GM19372 (cell line): ENCODE measurements at regions not wholly inside any gene's neighbourhood (a gene's known extent, or its start where the extent isn't known, plus 50 kb on each side); places are given as distances from the start of the nearest gene placed in this dataset.
"Not testable (repeated sequence)": the region's sequence is repeated elsewhere in the genome, so short reads cannot be mapped to it uniquely, and the experiment has no call there.

Experiments
- ATAC-seq: cut with Tn5 transposase; IDR thresholded peaks from one replicate; pipeline ENCODE4 v1.9.1; 2021; ENCODE audit warnings: mild to moderate bottlenecking, low read depth, moderate library complexity; ENCODE audit not compliant: unreplicated experiment

DNA sequence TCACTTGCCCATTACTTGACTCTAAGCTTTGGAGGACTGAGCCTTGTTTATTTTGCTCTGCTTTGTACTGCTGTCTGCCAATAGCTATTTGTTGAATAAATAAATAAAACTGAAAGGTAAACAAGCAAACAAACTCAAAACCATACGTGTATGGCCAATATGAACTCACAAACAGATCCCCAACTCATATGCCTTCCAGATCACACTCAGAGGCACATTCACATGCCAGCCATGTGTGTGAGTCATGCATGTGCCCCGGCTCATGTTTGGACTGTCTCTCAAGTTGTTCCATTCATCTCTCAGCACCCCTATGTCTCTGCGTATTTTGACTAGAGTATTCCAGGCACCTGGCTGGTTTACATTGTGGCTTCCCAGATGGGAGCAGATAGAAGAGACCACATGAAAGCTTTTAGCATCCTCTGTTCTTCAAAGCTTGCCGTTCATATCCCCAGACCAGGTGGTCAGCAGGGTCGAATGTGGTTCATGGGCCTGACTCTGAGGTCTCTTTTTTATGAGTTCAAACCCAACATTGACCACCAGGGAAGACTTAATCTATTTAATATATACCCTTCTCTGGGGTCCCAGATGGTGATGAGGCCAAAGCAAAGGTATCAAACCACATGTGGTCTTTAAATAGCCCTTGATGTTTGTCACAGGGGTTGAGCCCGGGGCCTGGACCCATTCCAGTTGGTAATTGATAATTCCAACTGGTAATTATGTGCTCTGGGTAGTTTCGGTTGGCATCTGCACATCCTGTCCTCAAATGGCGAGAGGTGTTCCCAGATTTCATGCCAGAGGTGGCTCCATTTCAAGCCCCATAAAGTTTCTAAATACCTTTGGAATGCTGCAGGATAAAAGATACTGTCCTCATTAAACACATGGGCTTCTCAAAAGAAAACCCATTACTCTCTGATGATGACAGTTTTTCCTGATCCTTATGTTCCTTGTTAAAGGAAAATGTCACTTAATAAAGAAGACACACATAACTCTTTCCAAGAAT is 287.3 kb upstream of the MAF start:
- ATAC-seq: no peak

DNA sequence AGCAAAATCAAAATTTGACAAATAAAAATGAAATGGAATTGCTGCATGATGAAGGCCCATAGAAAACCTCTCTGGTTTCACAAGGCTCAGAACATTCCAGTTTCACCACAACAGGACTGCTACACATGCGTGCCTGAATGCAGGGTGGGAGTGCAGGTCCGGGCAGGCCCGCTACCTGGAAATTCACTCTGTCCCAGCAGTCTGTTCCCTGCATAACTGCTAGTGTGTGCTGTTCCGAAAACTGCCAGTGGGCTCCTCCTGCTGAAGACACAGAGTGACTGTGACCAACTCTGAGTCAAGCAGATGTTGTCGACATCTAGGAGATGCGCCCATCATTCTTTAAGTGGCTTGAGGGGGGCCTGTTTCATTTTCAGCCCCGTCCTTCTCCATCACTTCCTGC is 284.8 kb upstream of the MAF start:
- ATAC-seq: no peak

DNA sequence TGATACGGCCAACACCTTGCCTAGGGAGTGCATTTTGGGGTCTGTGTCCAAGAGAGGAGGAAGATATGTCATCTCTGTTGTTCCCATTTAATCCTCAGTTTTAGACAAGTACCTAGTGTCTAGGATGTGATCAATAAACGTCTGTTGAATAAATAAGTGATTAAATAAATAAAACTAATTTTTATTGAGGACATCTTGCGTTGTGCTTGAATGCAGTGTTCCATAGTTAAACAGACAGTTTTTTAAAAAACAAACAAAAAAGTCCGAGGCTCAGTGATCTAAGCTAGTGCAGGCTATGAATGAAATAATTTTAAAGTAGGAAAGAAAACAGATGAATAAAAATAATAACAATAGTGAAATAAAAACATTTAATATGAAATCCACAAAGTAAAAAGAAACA is 283.0 kb upstream of the MAF start:
- ATAC-seq: no peak

DNA sequence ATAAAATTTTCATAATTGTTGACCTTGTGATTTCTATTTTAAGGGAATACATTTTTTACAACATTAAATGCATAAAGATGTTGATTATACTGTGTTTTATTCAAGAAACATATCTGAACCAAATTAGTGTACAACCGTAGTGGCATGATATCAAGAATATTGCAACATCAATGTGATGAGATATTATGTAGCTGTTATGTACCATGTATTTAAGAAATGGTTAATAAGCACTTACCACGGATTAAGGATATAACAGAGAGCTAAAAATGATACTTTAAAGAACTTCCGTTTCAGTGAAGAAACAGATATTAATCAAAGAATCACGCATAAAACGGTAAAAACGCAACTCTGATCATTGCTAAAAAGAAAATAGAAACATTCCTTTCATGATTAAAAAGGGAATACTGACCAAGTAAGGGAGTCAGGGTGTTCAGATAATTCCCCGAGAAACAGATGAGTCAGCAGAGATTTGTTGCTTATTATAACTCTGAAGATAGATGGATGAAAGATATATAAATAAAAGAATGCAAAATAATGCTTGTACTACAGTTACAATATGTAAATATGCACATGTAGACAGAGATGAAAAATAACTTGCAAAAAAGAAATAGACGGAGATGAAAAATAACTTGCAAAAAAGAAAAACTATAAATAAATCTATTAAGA is 281.9 kb upstream of the MAF start:
- ATAC-seq: no peak

DNA sequence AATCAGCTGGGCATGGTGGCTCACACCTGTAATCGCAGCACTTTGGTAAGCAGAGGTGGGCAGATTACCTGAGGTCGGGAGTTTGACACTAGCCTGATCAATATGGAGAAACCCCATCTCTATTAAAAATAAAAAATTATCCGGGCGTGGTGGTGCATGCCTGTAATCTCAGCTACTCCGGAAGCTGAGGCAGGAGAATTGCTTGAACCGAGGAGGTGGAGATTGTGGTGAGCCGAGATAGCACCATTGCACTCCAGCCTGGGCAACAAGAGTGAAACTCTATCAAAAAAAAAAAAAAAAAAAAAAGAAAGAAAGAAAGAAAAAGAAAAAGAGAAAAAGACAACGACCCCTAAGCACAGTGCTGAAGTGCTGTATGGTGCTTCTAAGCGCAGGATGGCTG is 280.6 kb upstream of the MAF start:
- not testable (repeated sequence) for ATAC-seq

DNA sequence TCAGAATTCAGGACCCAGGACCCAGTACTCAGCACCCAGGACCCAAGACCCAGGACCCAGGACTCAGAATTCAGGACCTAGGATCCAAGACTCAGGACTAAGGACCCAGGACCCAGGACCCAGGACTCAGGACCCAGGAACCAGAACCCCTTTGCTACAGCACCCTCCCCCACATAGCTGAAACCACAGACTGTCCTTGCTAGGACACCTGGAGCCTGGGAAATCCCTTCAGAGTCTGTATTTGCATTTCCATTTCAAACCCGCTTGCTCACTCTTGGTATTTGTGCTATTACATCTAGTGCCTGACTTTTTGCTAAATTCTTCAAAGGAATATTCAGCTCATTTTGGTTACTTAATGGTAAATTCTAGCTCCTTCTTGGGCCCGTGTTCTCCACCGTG is 275.8 kb upstream of the MAF start:
- no peak for ATAC-seq

DNA sequence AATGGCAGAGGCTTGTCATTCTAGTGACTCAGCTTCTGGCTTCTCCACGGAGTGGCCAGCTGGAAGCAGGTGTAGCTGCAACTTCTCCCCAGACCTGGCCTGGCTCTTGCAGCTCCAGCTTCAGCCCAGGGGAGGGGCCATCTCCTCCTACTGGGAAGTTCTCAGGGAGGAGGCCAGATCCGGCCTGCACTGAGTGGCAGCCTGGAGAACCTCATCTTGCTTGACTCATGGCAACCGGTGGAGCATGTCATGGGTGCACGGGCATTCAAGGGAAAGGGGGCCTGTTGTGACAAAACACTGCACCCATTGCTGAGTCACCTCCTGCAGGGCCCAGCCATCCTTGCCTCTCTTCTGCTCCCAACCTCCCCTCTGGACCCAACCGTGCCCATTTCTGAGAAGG is 273.9 kb upstream of the MAF start:
- ATAC-seq: no peak

DNA sequence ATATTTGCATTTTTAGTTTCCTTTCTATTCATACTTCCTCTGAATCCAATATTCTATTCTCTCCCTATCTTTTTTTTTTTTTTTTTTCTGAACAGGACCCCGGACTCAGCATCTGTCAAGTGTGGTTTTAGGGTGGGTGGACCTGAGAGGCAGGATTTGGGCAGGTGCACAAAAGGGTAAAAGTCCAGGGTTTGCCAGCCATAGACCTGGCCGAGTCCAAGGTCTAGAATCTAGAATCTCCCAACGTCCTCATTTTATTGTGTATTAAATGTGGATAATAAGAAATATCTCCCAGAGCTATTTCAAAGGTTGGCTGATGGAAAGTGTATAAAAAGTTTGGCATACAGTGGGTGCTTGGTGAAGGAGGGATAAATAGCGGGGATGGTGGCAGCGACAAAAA is 273.3 kb upstream of the MAF start:
- no peak for ATAC-seq

DNA sequence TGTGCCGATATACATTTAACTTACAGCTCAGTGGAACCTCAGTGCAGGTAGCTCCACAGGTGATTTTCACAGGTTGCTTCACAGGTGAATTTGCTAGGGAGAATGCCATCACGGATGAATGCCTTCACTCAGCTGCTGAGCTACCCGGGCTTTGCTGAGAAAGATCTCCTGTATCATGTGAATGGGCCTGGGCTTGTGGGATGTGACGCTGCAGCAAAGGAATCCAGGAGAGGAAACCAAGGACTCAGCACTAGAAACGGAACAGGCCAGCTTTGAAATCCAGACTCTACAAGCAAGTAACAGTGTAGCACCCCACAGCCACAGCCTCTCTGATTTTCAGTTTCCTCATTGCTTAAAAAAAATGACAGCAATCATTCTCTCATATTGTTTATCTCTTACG is 271.4 kb upstream of the MAF start:
- no peak for ATAC-seq

DNA sequence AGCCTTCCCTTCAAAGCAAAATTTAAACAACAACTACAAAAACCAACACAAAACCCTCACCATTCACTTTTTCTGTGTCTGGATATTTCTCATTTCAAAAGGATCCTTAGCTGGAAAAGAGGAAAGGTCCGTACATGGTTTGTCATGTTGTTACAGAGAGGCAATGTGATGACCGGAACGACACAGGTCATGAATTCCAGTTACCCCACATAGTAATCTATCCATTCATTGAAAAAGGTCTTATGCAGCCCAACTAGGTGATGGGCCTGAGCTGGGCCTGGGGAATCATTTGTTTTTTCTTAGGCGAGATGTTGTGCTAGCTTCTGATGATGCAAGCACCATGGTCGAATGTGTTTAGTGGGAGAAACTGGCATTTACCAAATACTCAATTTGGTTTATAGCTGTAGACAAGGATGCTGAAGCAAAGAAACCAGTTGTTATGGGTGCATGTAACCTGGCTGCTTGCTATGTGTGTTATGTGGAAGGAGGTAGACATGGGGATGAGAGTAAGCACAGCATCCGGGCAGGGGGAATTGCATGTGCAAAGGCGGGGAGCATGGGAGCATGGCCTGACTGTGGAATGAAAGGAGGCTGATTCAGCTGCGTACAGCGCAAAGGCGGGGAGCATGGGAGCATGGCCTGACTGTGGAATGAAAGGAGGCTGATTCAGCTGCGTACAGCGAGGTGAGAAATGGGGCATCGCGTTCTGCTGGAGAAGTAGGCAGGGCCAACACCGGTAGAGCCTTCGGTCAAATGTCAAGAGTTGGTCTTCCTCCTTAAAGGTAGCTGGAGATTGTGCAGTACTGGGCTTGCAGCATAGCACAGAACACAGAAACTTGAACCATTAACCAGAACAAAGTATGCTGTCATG is 269.7 kb upstream of the MAF start:
- ATAC-seq: no peak

DNA sequence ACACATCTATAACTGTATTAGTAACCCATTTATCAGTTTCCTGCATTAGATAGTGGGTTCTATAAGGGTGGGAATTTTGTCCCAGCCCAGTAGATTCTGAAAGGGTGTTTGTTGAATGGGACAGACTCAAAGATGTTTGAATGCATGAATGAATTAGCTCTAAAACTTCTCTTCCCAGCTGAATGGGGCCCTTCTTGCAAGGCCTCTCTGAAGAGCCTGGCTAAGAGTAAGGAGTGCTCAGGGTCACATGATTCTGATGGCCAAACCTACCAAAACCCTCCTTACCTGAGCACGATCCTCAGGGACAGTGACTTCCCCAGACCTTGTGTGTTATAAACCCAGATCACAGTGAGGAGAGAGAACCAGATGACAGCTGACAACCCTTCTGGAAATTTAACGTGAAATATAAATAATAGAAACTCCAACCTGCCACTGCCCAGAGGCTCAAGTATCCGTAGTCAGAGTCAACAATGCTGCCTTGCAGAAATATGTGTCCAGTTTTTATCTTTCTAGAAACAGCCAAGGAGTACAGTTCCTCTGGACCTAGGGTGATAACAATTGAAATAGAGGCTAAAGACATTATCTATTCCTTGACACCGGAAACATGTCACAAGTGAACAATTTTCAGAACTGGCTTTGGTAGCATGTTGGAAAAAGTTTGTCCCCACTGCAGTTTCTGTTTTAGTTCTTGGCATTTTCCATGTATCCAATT is 268.9 kb upstream of the MAF start:
- no peak for ATAC-seq

DNA sequence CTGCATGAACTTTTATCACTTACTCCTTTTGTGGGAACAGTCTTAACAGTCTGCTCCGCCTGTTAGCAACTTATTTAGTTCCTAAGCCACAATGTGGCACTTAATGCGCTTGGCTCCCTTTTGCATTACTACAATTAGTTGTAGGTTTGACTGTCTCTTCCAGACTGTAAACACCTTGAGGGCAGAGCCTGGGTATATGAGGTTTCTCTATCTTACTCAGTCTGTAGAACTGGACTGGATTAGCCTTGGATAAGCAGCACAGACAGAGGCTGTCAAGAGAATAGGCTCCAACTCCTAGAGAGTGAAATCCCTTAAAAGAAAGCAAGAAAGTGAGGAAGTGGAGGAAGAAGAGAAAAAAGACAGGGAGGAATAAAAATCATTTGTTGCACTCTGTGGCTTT is 268.3 kb upstream of the MAF start:
- no peak for ATAC-seq

DNA sequence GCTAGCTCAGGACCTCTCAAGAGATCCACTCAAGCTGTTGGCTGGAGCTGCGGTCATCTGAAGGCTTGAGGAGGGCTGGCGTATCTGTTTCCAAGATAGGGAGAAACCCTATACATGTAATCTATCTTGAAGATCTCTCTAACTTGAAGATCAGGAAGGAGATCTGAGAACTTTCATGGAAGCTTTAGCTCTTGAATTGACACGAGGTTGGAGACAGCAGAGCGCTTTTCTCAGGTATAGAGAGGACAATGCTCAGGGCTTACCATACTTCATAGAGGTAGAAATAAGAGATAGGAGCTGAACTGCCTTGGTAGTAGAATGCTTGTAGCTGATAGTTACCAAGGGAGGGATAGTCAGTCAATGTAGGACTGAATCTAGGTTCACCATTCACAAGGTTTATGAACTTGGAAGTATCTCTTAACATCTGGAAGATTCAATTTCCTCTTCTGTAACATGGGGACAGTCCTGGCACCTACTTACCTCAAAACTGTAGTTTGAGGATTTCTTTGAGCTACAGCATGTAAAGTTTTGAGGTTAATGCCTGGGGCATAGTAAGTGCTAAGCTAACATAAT is 267.0 kb upstream of the MAF start:
- ATAC-seq: no peak

DNA sequence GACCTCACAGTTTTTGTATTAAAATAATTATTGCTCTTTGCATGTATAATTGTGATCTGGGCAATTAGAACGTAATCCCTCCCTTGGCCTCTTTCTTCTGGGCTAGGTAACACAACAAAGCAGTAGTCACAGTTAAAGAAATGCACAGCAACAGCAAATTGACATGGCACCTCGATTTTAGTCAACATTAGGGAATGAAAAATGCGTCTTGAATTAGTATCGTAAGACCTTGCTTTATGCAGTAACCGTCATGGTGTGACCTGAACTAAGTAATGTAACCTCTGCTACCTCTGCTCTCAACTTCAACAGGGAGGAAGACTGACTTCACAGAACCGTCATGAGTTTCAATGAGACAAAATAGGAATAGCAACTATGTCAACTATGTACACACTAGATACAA is 265.4 kb upstream of the MAF start:
- no peak for ATAC-seq

DNA sequence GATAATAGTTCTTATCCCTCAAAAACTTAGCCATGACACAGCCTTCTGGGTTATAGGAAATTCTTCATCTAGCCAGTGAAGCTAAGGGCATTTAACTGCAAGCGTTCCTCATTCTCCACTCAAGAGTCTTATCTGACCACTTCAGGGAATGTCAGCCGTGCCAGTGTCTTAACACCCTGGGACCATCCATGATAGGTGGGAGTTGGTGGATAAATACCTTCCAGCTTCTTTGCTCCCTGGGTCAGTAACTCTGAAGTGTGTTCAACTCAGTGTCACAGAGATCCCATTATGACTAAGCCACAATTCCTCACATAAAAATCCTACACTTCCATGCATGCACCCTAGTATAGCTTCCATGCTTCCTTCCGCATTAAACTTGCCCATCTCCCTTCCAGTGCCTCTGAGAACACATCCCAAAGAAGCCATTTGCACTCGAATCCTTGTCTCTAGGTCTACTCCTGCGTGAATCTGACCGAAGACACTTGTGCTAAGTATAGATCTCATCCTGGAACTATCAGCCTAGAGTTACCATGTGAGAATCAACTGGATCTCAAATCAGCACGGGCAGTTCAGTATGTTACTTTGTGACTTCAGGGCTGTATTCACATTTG is 264.3 kb upstream of the MAF start:
- no peak for ATAC-seq

DNA sequence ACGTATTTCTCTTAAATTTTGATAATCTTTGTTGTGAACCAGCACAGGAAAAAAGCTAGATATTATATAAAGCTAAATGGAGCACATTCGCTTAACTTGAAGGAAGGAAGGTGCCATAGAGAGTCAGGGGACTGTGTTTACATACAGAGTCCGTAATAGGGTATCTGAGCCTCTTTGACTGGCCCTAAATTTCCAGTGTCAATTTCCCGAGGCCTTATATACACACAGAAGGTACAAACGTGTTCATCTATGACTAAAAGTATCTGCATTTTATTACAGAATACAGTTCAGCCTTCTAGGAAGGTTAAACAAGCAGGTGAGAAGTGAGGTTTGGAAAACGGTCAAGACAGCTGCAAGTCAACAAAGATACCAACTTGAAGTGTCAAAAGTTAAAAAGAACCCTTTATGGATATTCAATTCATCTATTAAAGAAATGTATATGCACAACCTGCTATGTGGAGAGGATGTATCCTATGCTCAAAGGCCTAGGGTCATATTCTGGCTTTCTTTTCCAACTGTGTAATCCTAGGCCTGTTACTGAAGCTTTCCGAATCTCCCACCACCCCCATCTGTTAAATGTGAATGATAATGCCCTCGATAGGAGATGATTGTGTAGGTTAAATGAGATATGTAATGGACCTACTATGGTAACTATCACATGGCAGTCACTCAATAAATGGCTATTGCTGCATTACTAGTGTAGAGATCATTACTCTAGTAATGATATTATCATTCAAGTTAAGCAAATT is 263.7 kb upstream of the MAF start:
- no peak for ATAC-seq

DNA sequence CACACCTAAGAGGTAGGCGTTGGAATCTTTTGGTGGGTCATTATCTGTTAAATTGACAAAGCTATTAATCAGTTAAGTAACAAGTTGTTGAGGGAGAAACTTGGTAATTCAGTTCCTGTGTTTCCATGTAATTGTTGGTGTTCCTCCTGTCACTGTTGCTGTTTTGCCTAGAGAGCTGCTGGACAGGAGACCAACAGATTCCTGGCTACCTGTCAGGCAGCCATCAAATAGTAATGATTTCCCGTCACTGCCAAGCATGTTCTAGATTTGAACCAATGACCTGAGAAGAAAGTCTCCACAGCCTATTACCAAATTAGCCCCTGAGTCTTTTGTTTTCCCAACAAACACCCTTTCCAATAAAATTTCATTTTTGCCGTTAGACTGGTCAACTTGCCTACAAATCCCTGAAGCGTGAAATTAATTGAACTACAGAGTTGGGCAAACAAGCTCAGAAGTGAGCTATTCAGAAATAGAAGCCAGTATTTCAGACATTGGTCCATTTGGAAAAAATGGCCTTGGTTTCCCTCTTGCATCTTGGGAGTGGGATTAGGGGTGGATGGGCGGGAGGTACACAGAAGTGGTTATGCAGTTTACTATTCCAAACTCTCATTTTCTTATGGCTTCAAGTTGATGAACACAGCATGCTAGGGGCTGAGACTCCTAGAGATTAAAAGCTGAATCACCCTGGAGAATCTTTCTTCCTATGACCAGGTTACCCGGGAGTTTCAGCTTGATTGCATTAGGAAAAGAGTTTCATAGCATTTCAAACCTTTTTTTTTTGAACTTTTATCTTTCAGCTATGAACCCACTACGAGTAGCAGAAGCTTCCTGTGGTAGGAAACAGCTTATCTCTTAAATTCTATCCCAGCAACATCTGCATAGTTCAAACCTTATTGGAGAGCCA is 262.8 kb upstream of the MAF start:
- ATAC-seq: no peak

DNA sequence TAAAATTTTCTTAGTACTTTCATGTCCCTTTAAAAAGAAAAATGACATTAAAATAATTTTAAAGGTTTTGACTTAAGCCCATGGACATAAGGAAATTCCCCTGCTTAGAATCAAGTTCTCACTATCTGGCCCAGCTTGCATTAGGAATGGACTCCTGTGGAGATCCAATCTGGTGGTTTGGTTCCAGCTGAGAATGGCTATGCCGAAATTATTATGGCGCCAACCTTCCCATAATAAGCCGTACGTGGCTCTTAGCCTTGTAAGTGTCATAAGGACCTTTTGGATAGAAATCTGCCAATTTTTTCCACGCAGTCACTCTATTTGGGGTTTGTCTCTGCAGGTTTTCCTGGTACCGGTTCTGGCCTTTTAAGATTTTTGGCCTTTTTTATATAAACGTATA is 262.1 kb upstream of the MAF start:
- no peak for ATAC-seq
